ENCODE measurements at regions not wholly inside any gene's neighbourhood (a gene's known extent, or its start where the extent isn't known, plus 50 kb on each side); places are given as distances from the start of the nearest gene placed in this dataset.

DNA sequence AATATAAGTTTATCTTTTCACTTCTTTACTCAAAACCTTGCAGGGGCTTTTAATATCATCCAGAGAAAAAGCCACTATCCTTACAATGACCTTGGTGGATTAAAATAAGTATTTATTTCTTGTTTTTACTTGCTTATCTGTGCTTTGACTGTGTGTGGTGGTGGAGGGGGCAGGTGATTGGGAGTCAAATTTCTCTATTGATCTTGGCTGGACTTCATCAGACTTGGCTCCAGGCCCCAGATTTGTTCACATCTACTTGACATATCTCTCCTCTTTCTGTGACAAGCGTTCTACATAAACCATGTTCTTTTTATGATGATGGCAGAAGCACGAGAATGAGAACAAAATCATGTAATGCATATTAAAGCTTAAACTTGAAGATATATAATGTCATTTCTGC is 670.8 kb downstream of the PCDH17 start:
- BruUV-seq (replicated peaks), result no TSS peak
- no peak overlapping the region for H3K9ac ChIP-seq (ENCODE audit: low read length)
- no peaks in the 10 kb centered on the region for H3F3A ChIP-seq (ENCODE audit: low read length, unreplicated experiment)
- H3K9me2 ChIP-seq (replicated peaks; ENCODE audit: low read length), result no peaks in the 10 kb centered on the region
- intact Hi-C loops (cut with micrococcal nuclease), result no loop called here
- H3K27me3 ChIP-seq (ENCODE audit: low read length), result no peaks in the 10 kb centered on the region
- H3K4me3 ChIP-seq (ENCODE audit: low read length), result no peak overlapping the region
- DNase-seq, result no peak
- H3K4me1 ChIP-seq (ENCODE audit: insufficient read depth, low read length), result no peaks in the 10 kb centered on the region
- ChIA-PET CTCF (no interaction called here), POLR2A (ENCODE audit: unreplicated experiment) (no interaction called here)
- no peak for TF ChIP-seq CTCF (conservative IDR thresholded peaks at IDR 0.05; ENCODE audit: low read depth, low read length)
- no peak for TF ChIP-seq EZH2phosphoT487 (IDR thresholded peaks at IDR 0.05; ENCODE audit: borderline replicate concordance, low read length)
- no peak for TF ChIP-seq EZH2 (IDR thresholded peaks at IDR 0.05; ENCODE audit: low read length, unreplicated experiment)
- no peak overlapping the region for H2AFZ ChIP-seq (ENCODE audit: low read length)
- no peaks in the 10 kb centered on the region for H3K36me3 ChIP-seq (ENCODE audit: low read depth, low read length)
- H3K79me2 ChIP-seq (ENCODE audit: low read length), result no peaks in the 10 kb centered on the region
- ATAC-seq, result no peak
- no peaks in the 10 kb centered on the region for H3K9me3 ChIP-seq (ENCODE audit: low read length)
- no peaks in the 10 kb centered on the region for H4K20me1 ChIP-seq (ENCODE audit: low read length)
- H3K4me2 ChIP-seq (ENCODE audit: low read length), result no peak overlapping the region
- H3K27ac ChIP-seq (ENCODE audit: low read length), result no peak overlapping the region

- BruUV-seq (replicated peaks), result no TSS peak
- CTCF ChIA-PET, result no interaction called here
- Histone ChIP-seq H3K4me1 (ENCODE audit: insufficient read depth, low read length) (no peaks in the 10 kb centered on the region), H3K9me2 (replicated peaks; ENCODE audit: low read length) (no peaks in the 10 kb centered on the region), H3K27me3 (ENCODE audit: low read length) (no peaks in the 10 kb centered on the region), H3F3A (ENCODE audit: low read length, unreplicated experiment) (no peaks in the 10 kb centered on the region), H3K79me2 (ENCODE audit: low read length) (no peaks in the 10 kb centered on the region), H3K27ac (ENCODE audit: low read length) (no peak overlapping the region), H3K9ac (ENCODE audit: low read length) (no peak overlapping the region), H3K4me2 (ENCODE audit: low read length) (no peak overlapping the region), H3K9me3 (ENCODE audit: low read length) (no peaks in the 10 kb centered on the region), H4K20me1 (ENCODE audit: low read length) (no peaks in the 10 kb centered on the region), H2AFZ (ENCODE audit: low read length) (no peak overlapping the region), H3K4me3 (ENCODE audit: low read length) (no peak overlapping the region), H3K36me3 (ENCODE audit: low read depth, low read length) (no peaks in the 10 kb centered on the region)
- DNase-seq (no peak), ATAC-seq (no peak)
- TF ChIP-seq EZH2phosphoT487 (IDR thresholded peaks at IDR 0.05; ENCODE audit: borderline replicate concordance, low read length), result no peak
- TF ChIP-seq CTCF (conservative IDR thresholded peaks at IDR 0.05; ENCODE audit: low read depth, low read length), result no peak
- no peak for TF ChIP-seq EZH2 (IDR thresholded peaks at IDR 0.05; ENCODE audit: low read length, unreplicated experiment)
- POLR2A ChIA-PET (ENCODE audit: unreplicated experiment), result no interaction called here
- intact Hi-C loops (cut with micrococcal nuclease), result no loop called here
These were observed 674.5 kb downstream of the PCDH17 start for GRCh38 chr13:58306062-58306461.

GRCh38 chr13:58313219-58313618 is 681.7 kb downstream of the PCDH17 start:
- ATAC-seq (no peak), DNase-seq (no peak)
- H3K4me1 ChIP-seq (ENCODE audit: insufficient read depth, low read length), result no peaks in the 10 kb centered on the region
- H3K79me2 ChIP-seq (ENCODE audit: low read length), result no peaks in the 10 kb centered on the region
- H3K9me2 ChIP-seq (replicated peaks; ENCODE audit: low read length), result no peaks in the 10 kb centered on the region
- H3K9me3 ChIP-seq (ENCODE audit: low read length), result no peaks in the 10 kb centered on the region
- TF ChIP-seq CTCF (conservative IDR thresholded peaks at IDR 0.05; ENCODE audit: low read depth, low read length) (no peak), EZH2phosphoT487 (IDR thresholded peaks at IDR 0.05; ENCODE audit: borderline replicate concordance, low read length) (no peak), EZH2 (IDR thresholded peaks at IDR 0.05; ENCODE audit: low read length, unreplicated experiment) (no peak)
- H3K4me2 ChIP-seq (ENCODE audit: low read length), result no peak overlapping the region
- no peaks in the 10 kb centered on the region for H4K20me1 ChIP-seq (ENCODE audit: low read length)
- intact Hi-C loops (cut with micrococcal nuclease), result no loop called here
- no peak overlapping the region for H3K27ac ChIP-seq (ENCODE audit: low read length)
- ChIA-PET POLR2A (ENCODE audit: unreplicated experiment) (no interaction called here), CTCF (no interaction called here)
- no TSS peak for BruUV-seq (replicated peaks)
- no peak overlapping the region for H2AFZ ChIP-seq (ENCODE audit: low read length)
- H3F3A ChIP-seq (ENCODE audit: low read length, unreplicated experiment), result no peaks in the 10 kb centered on the region
- H3K27me3 ChIP-seq (ENCODE audit: low read length), result no peaks in the 10 kb centered on the region
- no peak overlapping the region for H3K4me3 ChIP-seq (ENCODE audit: low read length)
- no peaks in the 10 kb centered on the region for H3K36me3 ChIP-seq (ENCODE audit: low read depth, low read length)
- no peak overlapping the region for H3K9ac ChIP-seq (ENCODE audit: low read length)
